ENCODE measurements at regions not wholly inside any gene's neighbourhood (a gene's known extent, or its start where the extent isn't known, plus 50 kb on each side); places are given as distances from the start of the nearest gene placed in this dataset.

DNA sequence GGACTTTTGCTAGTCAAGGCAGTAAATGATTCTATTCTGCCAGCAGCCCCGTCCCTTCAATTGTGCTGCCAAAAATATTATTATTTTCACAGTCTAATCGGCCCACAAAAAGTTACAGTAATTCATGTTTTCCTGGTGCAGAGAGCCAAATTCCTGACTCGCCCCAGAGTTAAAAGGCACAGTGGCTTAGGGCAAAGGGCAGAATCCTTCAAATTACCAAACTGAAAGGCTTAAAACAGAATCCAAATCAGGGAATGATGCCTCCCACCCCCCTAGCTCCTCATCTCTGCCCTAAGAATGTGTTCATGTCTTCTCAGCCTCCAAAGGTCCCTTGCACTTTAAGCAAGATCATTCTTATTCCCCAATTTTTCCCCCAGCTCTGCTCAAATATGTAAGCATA lies 477.8 kb upstream of the PROK2 start:
- no peak overlapping the region for H3K4me3 ChIP-seq (ENCODE audit: low read depth in 1 of 2, low read length in 2 of 2)
- H3K27ac ChIP-seq (ENCODE audit: low read length), result no peak overlapping the region
- H3K36me3 ChIP-seq (ENCODE audit: control insufficient read depth in 1 of 2, insufficient read depth in 2 of 2, low read length in 2 of 2), result no peaks in the 10 kb centered on the region

DNA sequence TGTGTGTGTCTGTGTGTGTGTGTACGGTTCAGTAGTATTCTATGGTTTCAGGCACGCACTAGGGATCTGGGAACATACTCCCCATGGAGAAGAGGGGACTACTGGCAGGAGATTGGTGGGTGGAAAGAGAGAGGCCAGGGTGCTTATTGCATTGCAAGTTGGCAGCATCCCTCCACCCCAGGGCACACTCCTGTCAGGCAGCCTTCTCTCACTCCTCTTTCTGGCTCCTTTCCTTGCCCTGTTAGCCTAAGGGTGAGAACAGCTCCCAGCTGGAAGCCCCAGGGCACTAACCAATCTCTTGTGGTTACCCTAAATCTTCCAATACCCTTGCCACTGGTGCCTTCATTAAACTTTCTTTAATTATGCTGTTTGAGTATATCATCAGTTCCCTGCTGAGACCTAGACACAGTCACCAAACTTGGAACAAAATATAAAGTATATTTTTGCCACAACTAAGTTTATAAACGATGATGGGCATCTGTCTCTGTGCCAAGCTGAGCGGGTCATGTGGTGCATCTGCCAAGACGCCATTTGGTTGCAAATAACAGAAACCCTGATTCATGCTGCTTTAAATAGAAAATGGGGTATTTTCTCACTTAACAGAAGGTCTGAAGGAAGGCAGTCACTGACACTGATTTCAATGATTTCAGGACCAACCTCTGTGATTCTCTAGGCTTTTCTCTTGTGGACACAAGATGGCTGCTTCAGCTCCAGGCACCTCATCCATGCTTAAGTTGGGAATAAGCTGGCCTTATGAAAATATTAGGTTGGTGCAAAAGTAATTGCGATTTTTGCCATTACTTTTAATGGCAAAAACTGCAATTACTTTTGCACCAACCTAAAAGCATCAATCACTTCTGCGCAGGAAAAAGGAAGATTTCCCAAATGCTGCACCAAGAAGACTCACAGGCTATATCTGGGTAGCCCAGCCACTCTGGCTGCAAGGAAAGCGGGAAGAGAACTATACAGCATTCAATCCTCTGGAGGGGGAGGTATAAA lies 476.9 kb upstream of the PROK2 start:
- peaks cover 0 to 5% of the 10 kb centered on the region in 2 donors for H3K4me1 ChIP-seq (ENCODE audit: control insufficient read depth in 1 of 2, insufficient read depth in 2 of 2, low read length in 2 of 2)
- no peak overlapping the region for H3K27ac ChIP-seq (ENCODE audit: low read length)
- no peak overlapping the region for H3K4me3 ChIP-seq (ENCODE audit: low read depth in 1 of 2, low read length in 2 of 2)
- H3K27me3 ChIP-seq (ENCODE audit: low read depth, low read length), result no peaks in the 10 kb centered on the region
- no peaks in the 10 kb centered on the region for H3K36me3 ChIP-seq (ENCODE audit: control insufficient read depth in 1 of 2, insufficient read depth in 2 of 2, low read length in 2 of 2)
- no peaks in the 10 kb centered on the region for H3K9me3 ChIP-seq (ENCODE audit: control insufficient read depth in 1 of 2, low read length in 2 of 2)

More for the DNA sequence above, 477.8 kb upstream of the PROK2 start:
- Histone ChIP-seq H3K4me1 (ENCODE audit: control insufficient read depth in 1 of 2, insufficient read depth in 2 of 2, low read length in 2 of 2) (peaks cover 0 to 5% of the 10 kb centered on the region in 2 donors), H3K27me3 (ENCODE audit: low read depth, low read length) (no peaks in the 10 kb centered on the region), H3K9me3 (ENCODE audit: control insufficient read depth in 1 of 2, low read length in 2 of 2) (no peaks in the 10 kb centered on the region)

DNA sequence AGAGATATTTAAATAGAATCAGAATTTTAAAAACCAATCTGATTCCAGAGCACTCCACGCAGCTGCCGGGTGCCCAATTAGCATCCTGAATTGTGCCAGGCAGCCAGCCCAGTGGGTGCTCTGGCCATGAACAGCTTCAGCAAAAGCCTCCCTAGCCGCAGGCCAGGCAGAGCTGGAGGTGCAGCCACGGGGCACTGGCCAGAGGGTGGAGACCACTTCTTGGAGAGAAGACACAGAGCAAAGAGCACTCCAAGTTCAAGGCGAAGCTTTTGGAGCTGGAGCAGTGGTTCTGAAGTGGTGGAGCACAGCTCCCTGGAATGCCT lies 475.6 kb upstream of the PROK2 start:
- Histone ChIP-seq H3K9me3 (ENCODE audit: control insufficient read depth in 1 of 2, low read length in 2 of 2) (no peaks in the 10 kb centered on the region), H3K4me3 (ENCODE audit: low read depth in 1 of 2, low read length in 2 of 2) (no peak overlapping the region), H3K27me3 (ENCODE audit: low read depth, low read length) (no peaks in the 10 kb centered on the region), H3K36me3 (ENCODE audit: control insufficient read depth in 1 of 2, insufficient read depth in 2 of 2, low read length in 2 of 2) (no peaks in the 10 kb centered on the region), H3K27ac (ENCODE audit: low read length) (no peak overlapping the region), H3K4me1 (ENCODE audit: control insufficient read depth in 1 of 2, insufficient read depth in 2 of 2, low read length in 2 of 2) (peaks cover 10 to 16% of the 10 kb centered on the region in 2 donors)

DNA sequence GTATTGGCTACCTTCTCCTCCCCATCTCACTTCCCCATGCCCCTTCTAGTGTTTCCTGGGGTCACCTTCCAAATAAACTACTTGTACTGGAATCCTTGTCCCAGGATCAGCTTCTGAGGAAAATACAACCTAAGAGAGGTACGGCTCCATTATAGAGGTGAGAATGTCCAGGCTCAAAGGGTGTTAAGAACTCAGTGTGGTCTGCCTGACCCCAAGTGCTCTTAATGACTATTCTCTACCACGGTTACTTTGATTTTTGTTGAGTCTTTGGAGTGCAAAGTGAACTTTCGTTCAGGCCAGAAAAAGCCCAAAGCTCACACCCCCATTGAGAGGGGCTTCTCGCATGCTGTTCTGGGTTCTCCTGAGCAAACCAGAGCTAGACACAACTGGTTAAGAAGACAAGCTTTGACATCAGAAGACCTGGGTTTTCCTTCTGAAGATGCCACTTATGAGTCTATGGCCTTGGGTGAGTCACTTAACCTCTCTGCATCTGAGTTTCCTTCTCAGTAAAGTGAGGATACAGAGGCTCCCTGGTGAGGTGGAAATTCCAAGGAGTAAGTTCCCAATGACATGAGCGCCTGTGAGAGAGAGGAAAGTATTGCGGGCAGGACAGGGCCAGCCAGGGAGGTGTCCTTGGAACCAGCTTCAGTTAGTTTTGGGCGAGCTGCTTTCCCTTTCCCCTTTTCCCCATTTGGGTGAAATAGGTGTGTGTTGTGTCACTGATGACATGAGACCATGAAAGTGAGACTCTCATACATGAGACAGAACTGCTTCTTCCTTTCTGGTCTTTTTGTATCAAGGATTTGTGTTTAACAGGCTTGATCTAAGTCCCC lies 475.0 kb upstream of the PROK2 start:
- Histone ChIP-seq H3K27me3 (ENCODE audit: low read depth, low read length) (no peaks in the 10 kb centered on the region), H3K9me3 (ENCODE audit: control insufficient read depth in 1 of 2, low read length in 2 of 2) (no peaks in the 10 kb centered on the region), H3K4me1 (ENCODE audit: control insufficient read depth in 1 of 2, insufficient read depth in 2 of 2, low read length in 2 of 2) (peaks cover 11 to 21% of the 10 kb centered on the region in 2 donors), H3K27ac (ENCODE audit: low read length) (no peak overlapping the region), H3K4me3 (ENCODE audit: low read depth in 1 of 2, low read length in 2 of 2) (no peak overlapping the region), H3K36me3 (ENCODE audit: control insufficient read depth in 1 of 2, insufficient read depth in 2 of 2, low read length in 2 of 2) (no peaks in the 10 kb centered on the region)

DNA sequence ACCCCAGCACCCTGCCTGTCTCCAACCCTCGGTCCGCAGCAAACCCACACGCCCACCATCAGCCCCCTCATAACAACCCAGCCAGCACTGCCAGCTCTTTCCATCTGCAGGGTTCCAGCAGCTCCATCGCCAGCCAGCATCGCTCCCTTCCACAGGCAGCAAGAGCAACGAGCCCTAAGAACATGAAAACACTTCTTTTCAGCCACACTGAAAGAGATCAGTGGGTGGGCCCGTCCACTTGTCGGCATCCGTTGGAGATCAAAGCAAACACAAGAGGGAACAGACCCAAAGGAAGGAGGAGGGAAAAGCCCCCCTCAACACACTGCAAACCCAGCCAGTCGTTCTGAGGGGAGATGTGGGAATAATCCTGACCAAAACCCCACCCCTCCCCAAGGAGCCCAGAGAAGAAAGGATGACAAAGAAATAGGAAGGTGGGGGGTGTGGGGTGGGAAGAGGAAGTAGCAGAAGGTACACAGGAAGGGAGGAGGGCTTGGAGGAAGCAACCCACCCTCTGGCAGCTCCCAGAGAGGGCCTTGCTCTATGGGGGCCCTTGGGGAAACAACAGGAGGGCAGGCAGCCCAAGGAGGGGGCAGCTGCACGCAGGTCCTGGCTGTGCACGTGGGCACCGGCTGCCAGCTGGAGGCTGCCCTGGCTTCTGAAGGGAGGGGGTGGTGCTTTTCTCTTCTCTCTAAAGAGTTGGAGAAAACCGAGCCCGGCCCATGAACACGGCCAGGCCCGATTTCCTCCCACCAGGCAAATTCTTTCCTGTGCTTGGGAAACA lies 473.6 kb upstream of the PROK2 start:
- H3K27me3 ChIP-seq (ENCODE audit: low read depth, low read length), result no peaks in the 10 kb centered on the region
- H3K9me3 ChIP-seq (ENCODE audit: control insufficient read depth in 1 of 2, low read length in 2 of 2), result no peaks in the 10 kb centered on the region
- H3K4me3 ChIP-seq (ENCODE audit: low read depth in 1 of 2, low read length in 2 of 2), result no peak overlapping the region
- no peaks in the 10 kb centered on the region for H3K36me3 ChIP-seq (ENCODE audit: control insufficient read depth in 1 of 2, insufficient read depth in 2 of 2, low read length in 2 of 2)
- no peak overlapping the region for H3K27ac ChIP-seq (ENCODE audit: low read length)
- H3K4me1 ChIP-seq (ENCODE audit: control insufficient read depth in 1 of 2, insufficient read depth in 2 of 2, low read length in 2 of 2), result peaks cover 11 to 21% of the 10 kb centered on the region in 2 donors

DNA sequence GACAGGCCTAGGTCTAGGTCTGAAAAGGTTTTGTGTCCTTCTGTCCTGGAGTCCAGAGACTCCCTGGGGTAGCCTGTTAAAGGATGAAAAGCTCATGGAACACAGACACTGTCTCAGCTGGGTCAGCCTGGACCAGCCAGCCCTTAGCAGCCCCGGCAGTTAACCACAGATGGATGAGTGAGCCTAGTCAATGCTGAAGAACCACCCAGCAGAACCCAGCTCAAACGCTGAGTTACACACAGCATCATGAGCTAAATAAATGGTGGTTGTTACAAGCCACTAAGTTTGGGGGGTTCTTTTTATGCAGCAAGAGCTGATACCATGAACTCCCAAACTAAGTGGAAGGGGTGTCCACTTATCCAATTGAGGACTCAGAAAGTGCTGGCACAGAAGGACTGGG lies 472.8 kb upstream of the PROK2 start:
- no peak overlapping the region for H3K4me3 ChIP-seq (ENCODE audit: low read depth in 1 of 2, low read length in 2 of 2)
- no peaks in the 10 kb centered on the region for H3K27me3 ChIP-seq (ENCODE audit: low read depth, low read length)
- no peaks in the 10 kb centered on the region for H3K36me3 ChIP-seq (ENCODE audit: control insufficient read depth in 1 of 2, insufficient read depth in 2 of 2, low read length in 2 of 2)
- peaks cover 11 to 21% of the 10 kb centered on the region in 2 donors for H3K4me1 ChIP-seq (ENCODE audit: control insufficient read depth in 1 of 2, insufficient read depth in 2 of 2, low read length in 2 of 2)
- no peaks in the 10 kb centered on the region for H3K9me3 ChIP-seq (ENCODE audit: control insufficient read depth in 1 of 2, low read length in 2 of 2)
- no peak overlapping the region for H3K27ac ChIP-seq (ENCODE audit: low read length)

DNA sequence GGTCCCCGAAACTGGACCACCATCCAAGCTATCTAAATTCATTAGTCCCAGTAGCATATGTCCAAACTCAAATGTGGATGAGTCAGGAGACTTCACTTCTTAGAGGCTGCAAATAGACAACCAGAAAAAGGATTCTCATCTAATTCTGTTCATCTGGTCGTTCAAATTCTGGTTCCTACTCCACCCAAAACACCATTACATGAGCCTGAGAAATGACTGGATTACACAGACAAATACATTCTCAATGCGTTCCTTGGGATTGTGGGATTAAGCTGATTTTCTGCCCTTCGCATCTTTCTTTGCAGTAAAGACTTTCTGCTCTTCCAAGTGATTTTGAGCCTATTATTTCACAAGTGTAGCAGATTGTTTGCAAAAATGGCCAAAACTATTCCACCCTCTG lies 472.3 kb upstream of the PROK2 start:
- H3K4me1 ChIP-seq (ENCODE audit: control insufficient read depth in 1 of 2, insufficient read depth in 2 of 2, low read length in 2 of 2), result peaks cover 11 to 21% of the 10 kb centered on the region in 2 donors
- H3K27ac ChIP-seq (ENCODE audit: low read length), result no peak overlapping the region
- no peak overlapping the region for H3K4me3 ChIP-seq (ENCODE audit: low read depth in 1 of 2, low read length in 2 of 2)
- no peaks in the 10 kb centered on the region for H3K27me3 ChIP-seq (ENCODE audit: low read depth, low read length)
- H3K9me3 ChIP-seq (ENCODE audit: control insufficient read depth in 1 of 2, low read length in 2 of 2), result no peaks in the 10 kb centered on the region
- H3K36me3 ChIP-seq (ENCODE audit: control insufficient read depth in 1 of 2, insufficient read depth in 2 of 2, low read length in 2 of 2), result no peaks in the 10 kb centered on the region

DNA sequence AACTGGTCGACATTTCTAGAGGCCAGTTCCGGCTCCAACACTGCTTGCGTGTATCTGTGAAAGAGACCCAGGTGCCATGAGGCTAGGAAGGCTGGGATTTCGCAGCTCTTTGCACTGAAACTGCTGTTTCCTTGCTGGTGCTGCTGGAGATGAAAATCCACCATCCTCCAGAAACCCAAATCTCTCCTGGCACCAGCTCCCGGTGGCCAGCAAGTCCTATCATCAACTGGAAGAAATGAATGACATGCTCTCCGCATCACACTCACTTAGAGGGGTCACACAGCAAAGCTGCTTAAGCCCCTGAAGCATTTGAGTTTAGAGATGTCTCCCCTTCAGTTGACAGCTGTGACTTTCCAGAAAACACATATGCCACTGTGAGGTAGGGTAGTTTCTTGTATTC lies 471.8 kb upstream of the PROK2 start:
- H3K4me1 ChIP-seq (ENCODE audit: control insufficient read depth in 1 of 2, insufficient read depth in 2 of 2, low read length in 2 of 2), result peaks cover 11 to 21% of the 10 kb centered on the region in 2 donors
- H3K4me3 ChIP-seq (ENCODE audit: low read depth in 1 of 2, low read length in 2 of 2), result no peak overlapping the region
- H3K36me3 ChIP-seq (ENCODE audit: control insufficient read depth in 1 of 2, insufficient read depth in 2 of 2, low read length in 2 of 2), result no peaks in the 10 kb centered on the region
- no peaks in the 10 kb centered on the region for H3K27me3 ChIP-seq (ENCODE audit: low read depth, low read length)
- no peaks in the 10 kb centered on the region for H3K9me3 ChIP-seq (ENCODE audit: control insufficient read depth in 1 of 2, low read length in 2 of 2)
- no peak overlapping the region for H3K27ac ChIP-seq (ENCODE audit: low read length)

DNA sequence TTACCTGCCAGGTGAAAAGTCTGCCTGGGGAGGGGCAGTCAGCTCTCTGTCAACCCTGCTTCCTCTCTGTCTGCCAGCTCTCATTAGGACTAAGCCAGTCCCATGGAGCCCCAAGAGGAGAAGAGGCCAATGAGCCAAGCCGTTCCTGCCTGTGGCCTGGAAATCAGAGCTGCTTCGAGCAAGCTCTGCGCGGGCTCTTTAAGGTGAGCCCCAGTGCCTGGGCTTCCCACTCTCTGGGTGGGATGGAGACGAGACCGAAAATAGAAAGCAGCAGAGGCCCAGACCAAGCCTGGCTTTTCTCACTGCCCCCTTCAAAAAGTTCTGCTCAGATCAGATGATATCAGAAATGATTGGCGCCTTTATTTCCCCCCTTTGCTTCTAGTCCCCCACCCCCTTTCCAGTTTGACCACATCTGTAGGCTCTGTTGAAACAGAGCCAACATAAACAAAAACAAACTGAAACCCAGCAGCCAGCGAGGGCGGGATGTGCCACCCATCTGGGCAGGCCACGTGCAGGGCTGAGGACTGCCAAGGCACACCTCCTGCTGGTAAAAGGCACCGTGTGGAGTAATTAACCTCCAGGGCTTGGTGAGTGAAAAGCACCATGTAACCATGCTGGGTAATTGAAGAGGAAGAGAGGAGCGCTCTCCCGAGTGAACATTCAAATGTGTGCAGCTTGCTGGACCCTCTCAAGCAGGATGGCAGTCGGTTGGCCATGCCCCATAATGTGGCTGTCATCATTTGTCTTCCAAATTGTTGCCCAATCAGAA lies 471.0 kb upstream of the PROK2 start:
- no peaks in the 10 kb centered on the region for H3K27me3 ChIP-seq (ENCODE audit: low read depth, low read length)
- H3K27ac ChIP-seq (ENCODE audit: low read length), result no peak overlapping the region
- H3K4me3 ChIP-seq (ENCODE audit: low read depth in 1 of 2, low read length in 2 of 2), result no peak overlapping the region
- H3K9me3 ChIP-seq (ENCODE audit: control insufficient read depth in 1 of 2, low read length in 2 of 2), result no peaks in the 10 kb centered on the region
- no peaks in the 10 kb centered on the region for H3K36me3 ChIP-seq (ENCODE audit: control insufficient read depth in 1 of 2, insufficient read depth in 2 of 2, low read length in 2 of 2)
- H3K4me1 ChIP-seq (ENCODE audit: control insufficient read depth in 1 of 2, insufficient read depth in 2 of 2, low read length in 2 of 2), result peaks cover 11 to 21% of the 10 kb centered on the region in 2 donors

DNA sequence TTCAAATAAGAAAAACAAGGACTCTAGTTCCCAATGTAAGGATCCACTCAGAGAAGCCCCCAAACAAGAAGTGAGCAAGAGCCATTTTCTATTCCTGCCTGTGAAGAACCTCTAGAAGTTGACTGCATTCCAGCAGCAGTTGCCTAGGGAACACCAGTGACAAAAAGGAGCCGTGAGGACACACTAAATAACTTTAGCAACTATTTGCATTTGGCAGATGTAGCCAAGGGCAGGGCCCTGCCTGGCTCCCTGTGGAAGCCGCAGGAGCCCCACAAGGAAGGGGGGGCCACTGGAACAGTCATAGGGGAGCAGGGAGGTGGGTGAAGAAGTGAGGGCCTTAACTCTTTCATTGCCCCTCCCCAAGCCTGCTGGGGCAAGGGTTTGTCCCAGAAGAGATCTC lies 470.2 kb upstream of the PROK2 start:
- Histone ChIP-seq H3K36me3 (ENCODE audit: control insufficient read depth in 1 of 2, insufficient read depth in 2 of 2, low read length in 2 of 2) (no peaks in the 10 kb centered on the region), H3K27me3 (ENCODE audit: low read depth, low read length) (no peaks in the 10 kb centered on the region), H3K9me3 (ENCODE audit: control insufficient read depth in 1 of 2, low read length in 2 of 2) (no peaks in the 10 kb centered on the region), H3K4me3 (ENCODE audit: low read depth in 1 of 2, low read length in 2 of 2) (no peak overlapping the region), H3K4me1 (ENCODE audit: control insufficient read depth in 1 of 2, insufficient read depth in 2 of 2, low read length in 2 of 2) (peaks cover 11 to 21% of the 10 kb centered on the region in 2 donors), H3K27ac (ENCODE audit: low read length) (no peak overlapping the region)
